Left lung (tissue), 4 donors: ENCODE measurements at regions not wholly inside any gene's neighbourhood (a gene's known extent, or its start where the extent isn't known, plus 50 kb on each side); places are given as distances from the start of the nearest gene placed in this dataset.
A peak's percentile ranks its signal among the peaks of the same experiment; 100 is the strongest.

Experiments used
- ATAC-seq: fragments of 200-7000 bp; cut with Tn5 transposase; one replicate; pipeline ENCODE4 v1.9.1; 2020; ENCODE audit warnings: moderate library complexity
- DNase-seq, 4 donors: peaks; one replicate each; pipeline ENCODE4 v3.0.0-alpha.2; 2013 to 2020
- H3K27ac ChIP-seq, 2 donors: fragments of 200-600 bp; sonication (generic) in 1 of 2; one replicate each; pipeline versions ENCODE4 v1.5.0 to v1.8.0; 2020 to 2021
- H3K27me3 ChIP-seq, 2 donors: fragments of 200-600 bp; sonication (generic) in 1 of 2; one replicate each; pipeline versions ENCODE4 v1.5.0 to v1.8.0; 2020 to 2021
- H3K36me3 ChIP-seq, 2 donors: fragments of 200-600 bp; sonication (generic) in 1 of 2; one replicate each; pipeline versions ENCODE4 v1.5.0 to v1.8.0; 2020 to 2021
- H3K4me1 ChIP-seq, 2 donors: fragments of 200-600 bp; one replicate each; pipeline ENCODE4 v1.8.0; 2021
- H3K4me3 ChIP-seq, 2 donors: fragments of 200-600 bp; sonication (generic) in 1 of 2; one replicate each; pipeline versions ENCODE4 v1.5.0 to v1.8.0; 2020 to 2021; ENCODE audit warnings: mild to moderate bottlenecking in 1 of 2
- H3K9me3 ChIP-seq, 2 donors: fragments of 200-600 bp; sonication (generic) in 1 of 2; one replicate each; pipeline versions ENCODE4 v1.5.0 to v1.8.0; 2020 to 2021
- intact Hi-C, 2 donors: fragments of 100-400 bp; cut with DNase I; formaldehyde crosslinking; loops; one replicate each; pipeline versions ENCODE4 v1.11.2 to v1.14.2; 2022
- TF ChIP-seq, protein P1 (sequence below), 2 donors: fragments of 200-600 bp; sonication (generic) in 1 of 2; IDR thresholded peaks; one replicate each; pipeline versions ENCODE4 v1.5.0 to v1.8.0; 2021; ENCODE audit warnings: antibody characterized with exemption in 2 of 2
- donor health status: DM: no; HTN: yes; CAD: no.
- donor health status: DM: no; HTN: no; CAD: no.

DNA sequence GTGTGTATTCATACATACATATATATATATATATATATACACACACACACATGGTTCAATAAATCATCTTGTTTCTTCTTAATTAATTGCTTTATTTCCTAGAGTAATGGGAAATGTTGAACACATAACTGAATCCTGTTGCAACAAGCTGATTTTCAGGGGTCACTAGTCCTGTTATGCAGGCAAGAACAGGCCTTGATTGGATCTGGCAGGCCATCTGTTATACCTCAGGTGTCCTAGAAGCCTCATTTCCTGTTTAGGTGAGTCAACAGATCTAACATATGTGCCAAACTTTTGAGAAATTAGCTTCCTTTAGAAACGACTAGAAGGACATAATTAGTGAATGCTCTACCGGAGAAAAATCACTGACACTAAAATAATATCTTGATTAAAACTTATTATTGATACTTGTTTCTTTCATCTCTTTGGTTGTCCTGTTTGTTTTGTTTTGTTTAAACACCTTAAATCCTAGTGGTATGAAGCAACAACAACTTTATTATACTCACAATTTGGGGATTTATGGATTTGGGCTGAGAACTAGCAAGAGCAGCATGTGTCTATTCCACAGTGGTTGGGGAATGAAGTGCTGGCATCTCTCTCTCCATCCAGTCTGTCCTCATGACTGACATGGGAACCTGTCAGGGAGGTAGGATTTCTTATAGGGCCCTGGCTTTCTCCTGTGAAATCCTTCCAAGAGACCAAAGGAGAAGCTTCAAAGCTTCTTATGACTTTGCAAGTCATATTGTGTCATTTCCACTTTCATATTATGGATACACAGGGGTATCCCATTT, 552.6 kb downstream of the NSUN3 start:
- intact Hi-C loops = no loop called here
- DNase-seq (no peak), ATAC-seq (no peak)

DNA sequence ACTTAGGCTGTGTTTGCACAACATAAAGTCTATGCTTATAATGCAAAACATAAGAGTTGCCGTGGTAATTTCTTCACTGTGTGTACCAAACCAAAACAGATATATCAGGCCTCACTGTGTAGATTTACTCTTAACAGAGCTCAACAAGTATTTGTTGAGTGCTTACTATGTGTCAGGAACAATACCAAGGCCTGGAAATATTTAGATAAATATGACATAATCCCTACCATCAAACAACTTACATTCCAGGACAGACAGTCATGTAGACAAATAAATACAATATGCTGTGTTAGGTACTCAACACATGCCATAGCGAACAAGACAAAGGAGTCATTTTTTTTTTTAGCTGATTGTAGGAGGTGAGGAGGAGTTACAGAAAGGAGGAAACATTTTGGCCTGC, 554.0 kb downstream of the NSUN3 start:
- H3K27me3 ChIP-seq = no peaks in the 10 kb centered on the region
- DNase-seq = no peak
- H3K36me3 ChIP-seq = no peaks in the 10 kb centered on the region
- intact Hi-C loops = no loop called here
- no peak overlapping the region for H3K27ac ChIP-seq
- H3K4me3 ChIP-seq = no peak overlapping the region
- TF ChIP-seq, protein P1, sequence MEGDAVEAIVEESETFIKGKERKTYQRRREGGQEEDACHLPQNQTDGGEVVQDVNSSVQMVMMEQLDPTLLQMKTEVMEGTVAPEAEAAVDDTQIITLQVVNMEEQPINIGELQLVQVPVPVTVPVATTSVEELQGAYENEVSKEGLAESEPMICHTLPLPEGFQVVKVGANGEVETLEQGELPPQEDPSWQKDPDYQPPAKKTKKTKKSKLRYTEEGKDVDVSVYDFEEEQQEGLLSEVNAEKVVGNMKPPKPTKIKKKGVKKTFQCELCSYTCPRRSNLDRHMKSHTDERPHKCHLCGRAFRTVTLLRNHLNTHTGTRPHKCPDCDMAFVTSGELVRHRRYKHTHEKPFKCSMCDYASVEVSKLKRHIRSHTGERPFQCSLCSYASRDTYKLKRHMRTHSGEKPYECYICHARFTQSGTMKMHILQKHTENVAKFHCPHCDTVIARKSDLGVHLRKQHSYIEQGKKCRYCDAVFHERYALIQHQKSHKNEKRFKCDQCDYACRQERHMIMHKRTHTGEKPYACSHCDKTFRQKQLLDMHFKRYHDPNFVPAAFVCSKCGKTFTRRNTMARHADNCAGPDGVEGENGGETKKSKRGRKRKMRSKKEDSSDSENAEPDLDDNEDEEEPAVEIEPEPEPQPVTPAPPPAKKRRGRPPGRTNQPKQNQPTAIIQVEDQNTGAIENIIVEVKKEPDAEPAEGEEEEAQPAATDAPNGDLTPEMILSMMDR (IDR thresholded peaks at IDR 0.05) = no peak
- no peaks in the 10 kb centered on the region for H3K9me3 ChIP-seq
- peak; percentile 76 for ATAC-seq
- H3K4me1 ChIP-seq = no peaks in the 10 kb centered on the region

More for the DNA sequence above, 552.6 kb downstream of the NSUN3 start:
- TF ChIP-seq, protein P1 (IDR thresholded peaks at IDR 0.05) = no peak
- Histone ChIP-seq H3K27me3 (no peaks in the 10 kb centered on the region), H3K4me1 (no peaks in the 10 kb centered on the region), H3K9me3 (no peaks in the 10 kb centered on the region), H3K27ac (no peak overlapping the region), H3K4me3 (no peak overlapping the region), H3K36me3 (no peaks in the 10 kb centered on the region)

DNA sequence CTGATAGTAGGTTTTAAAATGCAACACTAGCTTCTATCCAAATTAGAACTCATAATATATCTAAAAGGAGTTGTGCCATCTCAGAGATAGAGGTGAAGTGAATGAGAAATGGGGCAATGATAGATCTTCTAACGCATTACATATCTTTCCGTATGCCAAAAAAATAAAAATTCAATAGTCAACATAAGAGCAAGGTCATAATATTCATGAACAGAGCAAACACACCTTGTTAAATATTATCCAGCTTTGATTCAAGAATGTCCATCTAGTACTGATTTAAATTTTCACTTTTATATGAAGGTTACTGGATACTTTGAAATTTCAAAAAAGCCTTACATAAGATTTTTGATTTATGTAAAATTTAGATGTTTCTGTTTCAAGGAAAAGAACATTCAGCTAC, 554.5 kb downstream of the NSUN3 start:
- no peak for ATAC-seq
- intact Hi-C loops = no loop called here

DNA sequence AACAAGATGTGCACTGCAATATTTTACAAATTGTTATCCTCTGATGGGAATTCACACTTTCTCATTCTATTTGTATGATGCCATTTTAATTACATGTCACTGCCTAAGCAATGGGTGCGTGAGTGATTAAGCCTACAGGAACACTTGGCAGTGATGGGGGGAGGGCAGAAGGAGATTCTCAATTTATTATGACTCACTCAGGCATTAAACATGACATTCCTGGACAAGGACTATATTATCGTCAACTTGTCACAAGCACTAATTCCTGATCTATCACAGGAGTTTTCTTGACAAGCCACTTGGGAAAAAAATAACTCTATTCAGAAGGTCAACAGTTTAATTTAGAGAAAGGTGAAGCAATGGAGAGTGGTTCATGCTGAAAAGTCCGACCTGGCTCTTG, 556.8 kb downstream of the NSUN3 start:
- Histone ChIP-seq H3K4me1 (no peaks in the 10 kb centered on the region), H3K27me3 (no peaks in the 10 kb centered on the region), H3K4me3 (no peak overlapping the region), H3K27ac (no peak overlapping the region), H3K36me3 (no peaks in the 10 kb centered on the region), H3K9me3 (no peaks in the 10 kb centered on the region)
- intact Hi-C loops = no loop called here
- TF ChIP-seq, protein P1 (IDR thresholded peaks at IDR 0.05) = no peak
- DNase-seq = no peak
- ATAC-seq = no peak

More for the DNA sequence above, 554.5 kb downstream of the NSUN3 start:
- no peaks in the 10 kb centered on the region for H3K4me1 ChIP-seq
- DNase-seq = no peak
- H3K27ac ChIP-seq = no peak overlapping the region
- TF ChIP-seq, protein P1 (IDR thresholded peaks at IDR 0.05) = no peak
- no peaks in the 10 kb centered on the region for H3K36me3 ChIP-seq
- H3K9me3 ChIP-seq = no peaks in the 10 kb centered on the region
- no peaks in the 10 kb centered on the region for H3K27me3 ChIP-seq
- no peak overlapping the region for H3K4me3 ChIP-seq

DNA sequence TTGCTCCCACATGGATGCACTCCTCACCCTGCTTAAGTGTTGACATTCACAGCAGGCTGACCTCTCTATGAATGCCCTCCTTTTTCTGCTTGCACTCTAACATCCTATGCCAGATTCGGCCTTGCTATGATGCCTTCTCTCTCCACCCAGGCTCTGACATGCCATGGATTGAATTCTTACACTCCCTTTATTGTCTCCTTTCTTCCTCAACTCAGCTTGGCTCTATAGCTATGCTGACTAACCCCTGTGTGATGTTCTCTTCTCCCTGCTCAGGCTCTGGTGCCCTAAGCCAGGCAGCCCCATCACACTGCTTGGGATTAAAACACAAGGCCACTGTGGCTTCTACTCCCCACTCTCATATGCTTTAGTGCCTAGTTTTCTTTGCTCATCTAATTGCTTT, 563.7 kb downstream of the NSUN3 start:
- Histone ChIP-seq H3K27ac (no peak overlapping the region), H3K4me1 (no peaks in the 10 kb centered on the region), H3K36me3 (no peaks in the 10 kb centered on the region), H3K27me3 (no peaks in the 10 kb centered on the region), H3K4me3 (no peak overlapping the region), H3K9me3 (peaks cover 0 to 7% of the 10 kb centered on the region in 2 donors)
- no peak for ATAC-seq
- intact Hi-C loops = no loop called here
- TF ChIP-seq, protein P1 (IDR thresholded peaks at IDR 0.05) = no peak
- DNase-seq = no peak
